WTC11 (cell line): ENCODE measurements at regions not wholly inside any gene's neighbourhood (a gene's known extent, or its start where the extent isn't known, plus 50 kb on each side); places are given as distances from the start of the nearest gene placed in this dataset.

ENCODE experiments used
- ATAC-seq: fragments of 200-7000 bp; cut with Tn5 transposase; 2 replicates; pipeline ENCODE4 v1.10.0; 2021; ENCODE audit warnings: mild to moderate bottlenecking, moderate library complexity
- CTCF ChIA-PET: fragments of 300-600 bp; sonication (Branson Sonifier 250); formaldehyde crosslinking; loops from one replicate; lab custom pipeline; 2021; ENCODE audit warnings: antibody characterized with exemption; lab: Charles Lee
- POLR2A ChIA-PET: fragments of 350-600 bp; sonication (Branson Sonifier 250); formaldehyde crosslinking; loops from one replicate; lab custom pipeline; 2021; ENCODE audit warnings: antibody characterized with exemption; lab: Charles Lee
- DNase-seq: peaks from one replicate; pipeline ENCODE4 v3.0.0; 2021; ENCODE audit warnings: low spot score
- H3K27ac Mint-ChIP-seq: 2 replicates; pipeline ENCODE4 v1.8.0; 2021; ENCODE audit warnings: mixed read lengths
- H3K27me3 Mint-ChIP-seq: 2 replicates; pipeline ENCODE4 v1.8.0; 2021; ENCODE audit warnings: low read depth, mild to moderate bottlenecking, moderate library complexity, mixed read lengths
- H3K36me3 Mint-ChIP-seq: 2 replicates; pipeline ENCODE4 v1.8.0; 2021; ENCODE audit warnings: mixed read lengths
- H3K4me1 Mint-ChIP-seq: 2 replicates; pipeline ENCODE4 v1.8.0; 2022; ENCODE audit warnings: mixed read lengths
- H3K4me3 Mint-ChIP-seq: 2 replicates; pipeline ENCODE4 v1.8.0; 2021; ENCODE audit warnings: mild to moderate bottlenecking, moderate library complexity, mixed read lengths
- H3K9me3 Mint-ChIP-seq: 2 replicates; pipeline ENCODE4 v1.8.0; 2021; ENCODE audit warnings: mixed read lengths
- CREB1 ChIP-seq: sonication (generic); formaldehyde crosslinking; IDR thresholded peaks from 2 replicates; pipeline ENCODE4 v1.8.0; 2023; ENCODE audit warnings: mild to moderate bottlenecking, missing genetic modification reagents
- FOXJ3 ChIP-seq: sonication (generic); formaldehyde crosslinking; IDR thresholded peaks from 2 replicates; pipeline ENCODE4 v1.9.0; 2021; ENCODE audit warnings: missing genetic modification reagents, mild to moderate bottlenecking, borderline replicate concordance
- GRHL2 ChIP-seq: fragments of 250-450 bp; sonication (Bioruptor Pico); IDR thresholded peaks from 2 replicates; pipeline ENCODE4 v1.8.0; 2022; ENCODE audit warnings: mild to moderate bottlenecking, moderate library complexity; ENCODE audit not compliant: insufficient replicate concordance, severe bottlenecking
- JUN ChIP-seq: sonication (generic); formaldehyde crosslinking; IDR thresholded peaks from 2 replicates; pipeline ENCODE4 v1.8.0; 2023; ENCODE audit warnings: mild to moderate bottlenecking, missing genetic modification reagents
- NR1H2 ChIP-seq: sonication (generic); formaldehyde crosslinking; IDR thresholded peaks from 2 replicates; pipeline ENCODE4 v1.9.0; 2021; ENCODE audit warnings: mild to moderate bottlenecking, moderate library complexity, missing genetic modification reagents
- NR2C2 ChIP-seq: sonication (generic); formaldehyde crosslinking; IDR thresholded peaks from 2 replicates; pipeline ENCODE4 v1.8.0; 2022; ENCODE audit warnings: mild to moderate bottlenecking, missing genetic modification reagents
- RORB ChIP-seq: fragments of 250-450 bp; sonication (Bioruptor Pico); IDR thresholded peaks from 2 replicates; pipeline ENCODE4 v1.9.0; 2021; ENCODE audit warnings: mild to moderate bottlenecking
- TCF7 ChIP-seq: sonication (generic); formaldehyde crosslinking; IDR thresholded peaks from 2 replicates; pipeline ENCODE4 v1.8.0; 2022; ENCODE audit warnings: mild to moderate bottlenecking, low read depth, missing genetic modification reagents, moderate library complexity
- TEAD4 ChIP-seq: sonication (generic); formaldehyde crosslinking; IDR thresholded peaks from 2 replicates; pipeline ENCODE4 v1.8.0; 2022; ENCODE audit warnings: mild to moderate bottlenecking, missing genetic modification reagents
- ZNF232 ChIP-seq: sonication (generic); formaldehyde crosslinking; IDR thresholded peaks from 2 replicates; pipeline ENCODE4 v1.8.0; 2022; ENCODE audit warnings: mild to moderate bottlenecking, missing genetic modification reagents
- ZNF317 ChIP-seq: sonication (generic); formaldehyde crosslinking; IDR thresholded peaks from 2 replicates; pipeline ENCODE4 v1.8.1; 2023; ENCODE audit warnings: low read depth, mild to moderate bottlenecking, moderate library complexity, missing genetic modification reagents, borderline replicate concordance
- ZNF416 ChIP-seq: fragments of 250-450 bp; sonication (Bioruptor Pico); IDR thresholded peaks from 2 replicates; pipeline ENCODE4 v1.9.0; 2021; ENCODE audit warnings: mild to moderate bottlenecking, inconsistent platforms
- TF ChIP-seq, protein P1 (sequence below): sonication (generic); formaldehyde crosslinking; IDR thresholded peaks from 2 replicates; pipeline ENCODE4 v1.8.1; 2022; ENCODE audit warnings: missing genetic modification reagents, borderline replicate concordance
- TF ChIP-seq, protein P2 (sequence below): fragments of 250-450 bp; sonication (Bioruptor Pico); IDR thresholded peaks from 2 replicates; pipeline ENCODE4 v1.9.0; 2021; ENCODE audit warnings: mild to moderate bottlenecking, borderline replicate concordance
- TF ChIP-seq, protein P3 (sequence below): sonication (generic); formaldehyde crosslinking; IDR thresholded peaks from 2 replicates; pipeline ENCODE4 v1.8.0; 2023; ENCODE audit warnings: missing genetic modification reagents
- TF ChIP-seq, protein P4 (sequence below): sonication (generic); formaldehyde crosslinking; conservative IDR thresholded peaks from 2 replicates; pipeline ENCODE4 v1.8.1; 2022; ENCODE audit warnings: mild to moderate bottlenecking, missing genetic modification reagents
- TF ChIP-seq, protein P5 (sequence below): fragments of 250-450 bp; sonication (Bioruptor Pico); IDR thresholded peaks from 2 replicates; pipeline ENCODE4 v2.1.2; 2022; ENCODE audit warnings: mild to moderate bottlenecking, moderate library complexity
- TF ChIP-seq, protein P6 (sequence below): sonication (generic); formaldehyde crosslinking; IDR thresholded peaks from 2 replicates; pipeline ENCODE4 v1.8.0; 2022; ENCODE audit warnings: mild to moderate bottlenecking, missing genetic modification reagents

DNA sequence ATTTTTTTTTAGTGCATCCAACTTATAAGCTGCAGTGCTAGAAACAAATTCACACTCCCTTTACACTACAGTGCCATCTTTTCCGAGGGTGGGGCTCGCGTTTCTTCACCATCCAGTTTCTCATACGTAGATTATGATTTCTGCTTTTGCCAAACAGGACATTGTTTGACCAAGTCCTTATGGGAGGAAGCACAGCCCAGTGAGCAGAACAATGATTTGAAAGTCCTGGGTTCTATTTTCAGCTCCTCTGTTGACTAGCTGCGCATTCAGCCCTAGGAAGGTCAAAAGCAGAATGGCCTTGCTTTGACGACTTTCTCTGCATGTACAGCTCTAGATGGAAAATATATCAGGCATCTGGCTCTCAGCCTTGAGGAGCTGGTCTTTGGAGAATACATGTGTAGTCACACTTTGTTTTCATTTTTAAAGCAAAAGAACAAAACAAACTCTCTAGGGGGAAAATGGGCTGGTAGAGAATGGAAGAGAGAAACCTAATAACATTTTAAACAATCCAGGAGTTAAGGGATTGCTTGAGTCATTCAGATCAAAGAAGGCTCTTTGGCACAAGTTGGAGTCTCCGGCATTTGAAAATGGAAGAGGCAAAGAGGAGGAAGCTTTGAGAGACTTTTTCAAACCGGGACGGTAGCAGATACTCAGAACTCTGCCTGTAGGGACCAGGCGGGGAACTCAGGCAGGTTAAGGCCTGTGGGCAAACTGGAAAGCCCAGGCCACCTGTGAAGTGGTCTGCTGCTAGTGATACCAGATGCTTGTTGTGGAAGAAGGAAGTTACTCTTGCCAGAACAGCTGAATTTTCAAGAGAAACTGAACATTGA, 257.3 kb upstream of the PLEKHG7 start:
- Mint-ChIP-seq H3K27me3 (no peaks in the 10 kb centered on the region), H3K9me3 (peaks cover 27% of the 10 kb centered on the region), H3K27ac (no peak overlapping the region), H3K4me1 (no peaks in the 10 kb centered on the region), H3K4me3 (no peak overlapping the region), H3K36me3 (peaks cover 7% of the 10 kb centered on the region)
- ChIA-PET CTCF (no interaction called here), POLR2A (no interaction called here)
- no peak for TF ChIP-seq NR1H2
- no peak for TF ChIP-seq ZNF416
- TF ChIP-seq, protein P1, sequence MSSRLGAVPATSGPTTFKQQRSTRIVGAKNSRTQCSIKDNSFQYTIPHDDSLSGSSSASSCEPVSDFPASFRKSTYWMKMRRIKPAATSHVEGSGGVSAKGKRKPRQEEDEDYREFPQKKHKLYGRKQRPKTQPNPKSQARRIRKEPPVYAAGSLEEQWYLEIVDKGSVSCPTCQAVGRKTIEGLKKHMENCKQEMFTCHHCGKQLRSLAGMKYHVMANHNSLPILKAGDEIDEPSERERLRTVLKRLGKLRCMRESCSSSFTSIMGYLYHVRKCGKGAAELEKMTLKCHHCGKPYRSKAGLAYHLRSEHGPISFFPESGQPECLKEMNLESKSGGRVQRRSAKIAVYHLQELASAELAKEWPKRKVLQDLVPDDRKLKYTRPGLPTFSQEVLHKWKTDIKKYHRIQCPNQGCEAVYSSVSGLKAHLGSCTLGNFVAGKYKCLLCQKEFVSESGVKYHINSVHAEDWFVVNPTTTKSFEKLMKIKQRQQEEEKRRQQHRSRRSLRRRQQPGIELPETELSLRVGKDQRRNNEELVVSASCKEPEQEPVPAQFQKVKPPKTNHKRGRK (CRISPR knock-in tag): no peak
- TF ChIP-seq GRHL2 (CRISPR knock-in tag): no peak
- no peak for TF ChIP-seq TCF7 (CRISPR knock-in tag)
- TF ChIP-seq NR2C2 (CRISPR knock-in tag): no peak
- no peak for TF ChIP-seq ZNF232 (CRISPR knock-in tag)
- TF ChIP-seq, protein P2, sequence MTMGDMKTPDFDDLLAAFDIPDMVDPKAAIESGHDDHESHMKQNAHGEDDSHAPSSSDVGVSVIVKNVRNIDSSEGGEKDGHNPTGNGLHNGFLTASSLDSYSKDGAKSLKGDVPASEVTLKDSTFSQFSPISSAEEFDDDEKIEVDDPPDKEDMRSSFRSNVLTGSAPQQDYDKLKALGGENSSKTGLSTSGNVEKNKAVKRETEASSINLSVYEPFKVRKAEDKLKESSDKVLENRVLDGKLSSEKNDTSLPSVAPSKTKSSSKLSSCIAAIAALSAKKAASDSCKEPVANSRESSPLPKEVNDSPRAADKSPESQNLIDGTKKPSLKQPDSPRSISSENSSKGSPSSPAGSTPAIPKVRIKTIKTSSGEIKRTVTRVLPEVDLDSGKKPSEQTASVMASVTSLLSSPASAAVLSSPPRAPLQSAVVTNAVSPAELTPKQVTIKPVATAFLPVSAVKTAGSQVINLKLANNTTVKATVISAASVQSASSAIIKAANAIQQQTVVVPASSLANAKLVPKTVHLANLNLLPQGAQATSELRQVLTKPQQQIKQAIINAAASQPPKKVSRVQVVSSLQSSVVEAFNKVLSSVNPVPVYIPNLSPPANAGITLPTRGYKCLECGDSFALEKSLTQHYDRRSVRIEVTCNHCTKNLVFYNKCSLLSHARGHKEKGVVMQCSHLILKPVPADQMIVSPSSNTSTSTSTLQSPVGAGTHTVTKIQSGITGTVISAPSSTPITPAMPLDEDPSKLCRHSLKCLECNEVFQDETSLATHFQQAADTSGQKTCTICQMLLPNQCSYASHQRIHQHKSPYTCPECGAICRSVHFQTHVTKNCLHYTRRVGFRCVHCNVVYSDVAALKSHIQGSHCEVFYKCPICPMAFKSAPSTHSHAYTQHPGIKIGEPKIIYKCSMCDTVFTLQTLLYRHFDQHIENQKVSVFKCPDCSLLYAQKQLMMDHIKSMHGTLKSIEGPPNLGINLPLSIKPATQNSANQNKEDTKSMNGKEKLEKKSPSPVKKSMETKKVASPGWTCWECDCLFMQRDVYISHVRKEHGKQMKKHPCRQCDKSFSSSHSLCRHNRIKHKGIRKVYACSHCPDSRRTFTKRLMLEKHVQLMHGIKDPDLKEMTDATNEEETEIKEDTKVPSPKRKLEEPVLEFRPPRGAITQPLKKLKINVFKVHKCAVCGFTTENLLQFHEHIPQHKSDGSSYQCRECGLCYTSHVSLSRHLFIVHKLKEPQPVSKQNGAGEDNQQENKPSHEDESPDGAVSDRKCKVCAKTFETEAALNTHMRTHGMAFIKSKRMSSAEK (CRISPR knock-in tag): no peak
- TF ChIP-seq ZNF317 (CRISPR knock-in tag): no peak
- TF ChIP-seq CREB1 (CRISPR knock-in tag): no peak
- TF ChIP-seq, protein P3, sequence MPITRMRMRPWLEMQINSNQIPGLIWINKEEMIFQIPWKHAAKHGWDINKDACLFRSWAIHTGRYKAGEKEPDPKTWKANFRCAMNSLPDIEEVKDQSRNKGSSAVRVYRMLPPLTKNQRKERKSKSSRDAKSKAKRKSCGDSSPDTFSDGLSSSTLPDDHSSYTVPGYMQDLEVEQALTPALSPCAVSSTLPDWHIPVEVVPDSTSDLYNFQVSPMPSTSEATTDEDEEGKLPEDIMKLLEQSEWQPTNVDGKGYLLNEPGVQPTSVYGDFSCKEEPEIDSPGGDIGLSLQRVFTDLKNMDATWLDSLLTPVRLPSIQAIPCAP (CRISPR knock-in tag): no peak
- no peak for TF ChIP-seq RORB
- TF ChIP-seq TEAD4 (CRISPR knock-in tag): no peak
- TF ChIP-seq, protein P4, sequence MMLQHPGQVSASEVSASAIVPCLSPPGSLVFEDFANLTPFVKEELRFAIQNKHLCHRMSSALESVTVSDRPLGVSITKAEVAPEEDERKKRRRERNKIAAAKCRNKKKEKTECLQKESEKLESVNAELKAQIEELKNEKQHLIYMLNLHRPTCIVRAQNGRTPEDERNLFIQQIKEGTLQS (CRISPR knock-in tag): no peak
- TF ChIP-seq FOXJ3: no peak
- TF ChIP-seq, protein P5, sequence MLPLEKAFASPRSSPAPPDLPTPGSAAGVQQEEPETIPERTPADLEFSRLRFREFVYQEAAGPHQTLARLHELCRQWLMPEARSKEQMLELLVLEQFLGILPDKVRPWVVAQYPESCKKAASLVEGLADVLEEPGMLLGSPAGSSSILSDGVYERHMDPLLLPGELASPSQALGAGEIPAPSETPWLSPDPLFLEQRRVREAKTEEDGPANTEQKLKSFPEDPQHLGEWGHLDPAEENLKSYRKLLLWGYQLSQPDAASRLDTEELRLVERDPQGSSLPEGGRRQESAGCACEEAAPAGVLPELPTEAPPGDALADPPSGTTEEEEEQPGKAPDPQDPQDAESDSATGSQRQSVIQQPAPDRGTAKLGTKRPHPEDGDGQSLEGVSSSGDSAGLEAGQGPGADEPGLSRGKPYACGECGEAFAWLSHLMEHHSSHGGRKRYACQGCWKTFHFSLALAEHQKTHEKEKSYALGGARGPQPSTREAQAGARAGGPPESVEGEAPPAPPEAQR (CRISPR knock-in tag): no peak
- no peak for TF ChIP-seq JUN (CRISPR knock-in tag)
- TF ChIP-seq, protein P6, sequence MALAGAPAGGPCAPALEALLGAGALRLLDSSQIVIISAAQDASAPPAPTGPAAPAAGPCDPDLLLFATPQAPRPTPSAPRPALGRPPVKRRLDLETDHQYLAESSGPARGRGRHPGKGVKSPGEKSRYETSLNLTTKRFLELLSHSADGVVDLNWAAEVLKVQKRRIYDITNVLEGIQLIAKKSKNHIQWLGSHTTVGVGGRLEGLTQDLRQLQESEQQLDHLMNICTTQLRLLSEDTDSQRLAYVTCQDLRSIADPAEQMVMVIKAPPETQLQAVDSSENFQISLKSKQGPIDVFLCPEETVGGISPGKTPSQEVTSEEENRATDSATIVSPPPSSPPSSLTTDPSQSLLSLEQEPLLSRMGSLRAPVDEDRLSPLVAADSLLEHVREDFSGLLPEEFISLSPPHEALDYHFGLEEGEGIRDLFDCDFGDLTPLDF (CRISPR knock-in tag): no peak
- no peak for ATAC-seq
- no peak for DNase-seq
